Breast epithelium (tissue), 3 donors: ENCODE measurements at regions not wholly inside any gene's neighbourhood (a gene's known extent, or its start where the extent isn't known, plus 50 kb on each side); places are given as distances from the start of the nearest gene placed in this dataset.

Source experiments
- CTCF ChIP-seq, 3 donors: fragments of 450-650 bp; IDR thresholded peaks; one replicate each; pipeline ENCODE4 v1.5.1; 2016 to 2017; ENCODE audit warnings: antibody characterized with exemption in 3 of 3, mild to moderate bottlenecking in 3 of 3, moderate library complexity in 3 of 3
- POLR2AphosphoS5 ChIP-seq, 3 donors: sonication (generic); formaldehyde crosslinking; IDR thresholded peaks; one replicate each; pipeline ENCODE4 v1.6.1; 2017; ENCODE audit warnings: antibody characterized with exemption in 3 of 3

GRCh38 chr10:57788117-57788516 lies 479.6 kb downstream of the IPMK start:
- TF ChIP-seq CTCF (IDR thresholded peaks at IDR 0.05): no peak
- no peak for TF ChIP-seq POLR2AphosphoS5 (IDR thresholded peaks at IDR 0.05)
